Hepatocyte (in vitro differentiated cells): ENCODE measurements at regions not wholly inside any gene's neighbourhood (a gene's known extent, or its start where the extent isn't known, plus 50 kb on each side); places are given as distances from the start of the nearest gene placed in this dataset.
"Not testable (repeated sequence)": the region's sequence is repeated elsewhere in the genome, so short reads cannot be mapped to it uniquely, and the experiment has no call there.

Source experiments
- DNase-seq: peaks from one replicate; pipeline ENCODE4 v3.0.0-alpha.2; 2016; ENCODE audit warnings: low spot score
- H2AFZ ChIP-seq: fragments of 200-600 bp; sonication (generic); 2 replicates; pipeline ENCODE4 v1.6.0; 2016; ENCODE audit warnings: antibody characterized with exemption, mild to moderate bottlenecking
- H3K27ac ChIP-seq: fragments of 200-600 bp; sonication (generic); 2 replicates; pipeline ENCODE4 v1.5.1; 2016; ENCODE audit warnings: mild to moderate bottlenecking
- H3K27me3 ChIP-seq: fragments of 200-600 bp; sonication (generic); 2 replicates; pipeline ENCODE4 v1.6.1; 2016
- H3K36me3 ChIP-seq: fragments of 200-600 bp; sonication (generic); replicated peaks from 2 replicates; pipeline ENCODE4 v1.5.1; 2016; ENCODE audit warnings: low read depth; ENCODE audit not compliant: insufficient read depth
- H3K4me1 ChIP-seq: fragments of 200-600 bp; sonication (generic); 2 replicates; pipeline ENCODE4 v1.5.1; 2016; ENCODE audit warnings: mild to moderate bottlenecking, moderate library complexity; ENCODE audit not compliant: insufficient read depth
- H3K4me2 ChIP-seq: fragments of 200-600 bp; sonication (generic); 2 replicates; pipeline ENCODE4 v1.6.0; 2016
- H3K4me3 ChIP-seq: fragments of 200-600 bp; sonication (generic); 2 replicates; pipeline ENCODE4 v1.5.1; 2016; ENCODE audit warnings: mild to moderate bottlenecking
- H3K79me2 ChIP-seq: fragments of 200-600 bp; sonication (generic); 2 replicates; pipeline ENCODE4 v1.6.0; 2017; ENCODE audit warnings: mild to moderate bottlenecking
- H3K9me2 ChIP-seq: fragments of 200-600 bp; sonication (generic); replicated peaks from 2 replicates; pipeline ENCODE4 v1.6.0; 2017; ENCODE audit warnings: mild to moderate bottlenecking; ENCODE audit not compliant: insufficient read depth
- H3K9me3 ChIP-seq: fragments of 200-600 bp; sonication (generic); 2 replicates; pipeline ENCODE4 v1.5.1; 2016; ENCODE audit warnings: low read depth, mild to moderate bottlenecking
- H4K20me1 ChIP-seq: fragments of 200-600 bp; sonication (generic); 2 replicates; pipeline ENCODE4 v1.6.0; 2016; ENCODE audit warnings: mild to moderate bottlenecking; ENCODE audit not compliant: insufficient read depth, poor library complexity, severe bottlenecking
- CTCF ChIP-seq: fragments of 200-600 bp; sonication (generic); IDR thresholded peaks from 2 replicates; pipeline ENCODE4 v1.5.1; 2016; ENCODE audit warnings: antibody characterized with exemption, mild to moderate bottlenecking; ENCODE audit not compliant: poor library complexity
- EZH2 ChIP-seq: fragments of 200-600 bp; sonication (generic); IDR thresholded peaks from 2 replicates; pipeline ENCODE4 v1.6.1; 2016; ENCODE audit warnings: antibody characterized with exemption, mild to moderate bottlenecking, borderline replicate concordance
- EZH2phosphoT487 ChIP-seq: fragments of 200-600 bp; sonication (generic); IDR thresholded peaks from one replicate; pipeline ENCODE4 v1.6.1; 2018; ENCODE audit warnings: antibody characterized with exemption, mild to moderate bottlenecking, low read depth, moderate library complexity; ENCODE audit not compliant: unreplicated experiment, severe bottlenecking
- WGBS: methylation state at CpG from one replicate; pipeline ENCODE4 v1.1.6; 2016; ENCODE audit warnings: low lambda C conversion rate; ENCODE audit errors: missing lambda C conversion rate; 5-methylcytosine and 5-hydroxymethylcytosine counted together

GRCh38 chr5:120936652-120937051 lies 472.6 kb downstream of the PRR16 start:
- no peak for TF ChIP-seq EZH2phosphoT487
- TF ChIP-seq CTCF: no peak
- no peak for TF ChIP-seq EZH2

GRCh38 chr5:120938604-120939003 lies 474.5 kb downstream of the PRR16 start:
- Histone ChIP-seq H3K36me3 (no peaks in the 10 kb centered on the region), H3K79me2 (no peaks in the 10 kb centered on the region), H3K4me3 (no peak overlapping the region), H2AFZ (no peak overlapping the region), H3K4me2 (no peak overlapping the region), H3K27ac (no peak overlapping the region), H3K27me3 (no peaks in the 10 kb centered on the region), H3K9me3 (no peaks in the 10 kb centered on the region), H3K9me2 (no peaks in the 10 kb centered on the region), H3K4me1 (no peaks in the 10 kb centered on the region), H4K20me1 (no peaks in the 10 kb centered on the region)
- WGBS: 40% methylated on average over 1 of the region's 1 CpG
- no peak for TF ChIP-seq EZH2phosphoT487
- no peak for TF ChIP-seq CTCF
- no peak for TF ChIP-seq EZH2
- DNase-seq: no peak

More at GRCh38 chr5:120936652-120937051, 472.6 kb downstream of the PRR16 start:
- no peaks in the 10 kb centered on the region for H3K36me3 ChIP-seq
- no peaks in the 10 kb centered on the region for H3K4me1 ChIP-seq
- H3K9me3 ChIP-seq: no peaks in the 10 kb centered on the region
- no peak overlapping the region for H3K4me2 ChIP-seq
- no peaks in the 10 kb centered on the region for H4K20me1 ChIP-seq
- WGBS: 92% methylated on average over 25 of the region's 31 CpGs
- H3K79me2 ChIP-seq: no peaks in the 10 kb centered on the region
- no peak overlapping the region for H3K4me3 ChIP-seq
- H2AFZ ChIP-seq: no peak overlapping the region
- no peaks in the 10 kb centered on the region for H3K9me2 ChIP-seq
- H3K27me3 ChIP-seq: no peaks in the 10 kb centered on the region
- no peak for DNase-seq
- no peak overlapping the region for H3K27ac ChIP-seq

- Histone ChIP-seq H3K4me3 (no peak overlapping the region), H4K20me1 (no peaks in the 10 kb centered on the region), H3K79me2 (no peaks in the 10 kb centered on the region), H3K4me1 (no peaks in the 10 kb centered on the region), H3K27me3 (no peaks in the 10 kb centered on the region), H3K9me3 (no peaks in the 10 kb centered on the region), H2AFZ (no peak overlapping the region), H3K4me2 (no peak overlapping the region), H3K9me2 (no peaks in the 10 kb centered on the region), H3K27ac (peak overlapping the region; percentile 29), H3K36me3 (no peaks in the 10 kb centered on the region)
- WGBS: 68% methylated on average over 8 of the region's 8 CpGs
- TF ChIP-seq EZH2 (no peak), CTCF (no peak), EZH2phosphoT487 (no peak)
- peak; percentile 31 for DNase-seq
Measured at GRCh38 chr5:120942596-120943350, 478.7 kb downstream of the PRR16 start.

- not testable (repeated sequence) for H3K4me1 ChIP-seq, H3K4me2 ChIP-seq, H3K36me3 ChIP-seq, H3K4me3 ChIP-seq, DNase-seq, H2AFZ ChIP-seq, H3K27me3 ChIP-seq, H3K79me2 ChIP-seq, H3K9me3 ChIP-seq, H3K9me2 ChIP-seq, H4K20me1 ChIP-seq, H3K27ac ChIP-seq
- 88% methylated on average over 4 of the region's 4 CpGs for WGBS
Measured at GRCh38 chr5:120949596-120949995, 485.5 kb downstream of the PRR16 start.

GRCh38 chr5:120953445-120953844 lies 489.3 kb downstream of the PRR16 start:
- 71% methylated on average over 2 of the region's 2 CpGs for WGBS

More at GRCh38 chr5:120953445-120953844, 489.3 kb downstream of the PRR16 start:
- not testable (repeated sequence) for H3K9me2 ChIP-seq, H3K4me2 ChIP-seq, H4K20me1 ChIP-seq, DNase-seq, H3K4me1 ChIP-seq, H3K36me3 ChIP-seq, H3K4me3 ChIP-seq, H3K9me3 ChIP-seq, H3K27ac ChIP-seq, H2AFZ ChIP-seq, H3K79me2 ChIP-seq, H3K27me3 ChIP-seq
